ENCODE measurements at regions not wholly inside any gene's neighbourhood (a gene's known extent, or its start where the extent isn't known, plus 50 kb on each side); places are given as distances from the start of the nearest gene placed in this dataset.

- no peak for TF ChIP-seq CTCF (conservative IDR thresholded peaks at IDR 0.05; ENCODE audit: low read depth, low read length)
- no peak for TF ChIP-seq EZH2 (IDR thresholded peaks at IDR 0.05; ENCODE audit: borderline replicate concordance, low read depth, low read length, poor library complexity, severe bottlenecking)
- no TSS peak for BruUV-seq (replicated peaks)
- H3K9me3 ChIP-seq (ENCODE audit: low read depth, low read length, poor library complexity, severe bottlenecking) = no peaks in the 10 kb centered on the region
- POLR2A ChIA-PET (ENCODE audit: low non-redundant PET) = interaction anchor here (0.7 kb wide), 1 partner anchor 289 kb away, joined by 3 read pairs; no protein-coding TSS in a partner anchor
- no peaks in the 10 kb centered on the region for H3K36me3 ChIP-seq (ENCODE audit: insufficient read depth, low read length, poor library complexity, severe bottlenecking)
- CTCF ChIA-PET = no interaction called here
- no peak overlapping the region for H3K27ac ChIP-seq (ENCODE audit: low read depth, low read length, poor library complexity, severe bottlenecking)
- H3K4me3 ChIP-seq (ENCODE audit: low read depth, low read length, poor library complexity, severe bottlenecking) = no peak overlapping the region
- peak; percentile 35 for DNase-seq (ENCODE audit: low spot score)
- no peaks in the 10 kb centered on the region for H3K27me3 ChIP-seq (replicated peaks; ENCODE audit: insufficient read depth, low read depth, low read length, poor library complexity)
- intact Hi-C loops (cut with micrococcal nuclease; ENCODE audit: unreplicated experiment) = no loop called here
- peaks cover 11% of the 10 kb centered on the region for H3K4me1 ChIP-seq (ENCODE audit: insufficient read depth, low read length, poor library complexity, severe bottlenecking)
Observed at GRCh38 chr15:62758126-62758951, 284.2 kb upstream of the TPM1 start.

GRCh38 chr15:62758952-62759349, 283.6 kb upstream of the TPM1 start:
- ChIA-PET CTCF (no interaction called here), POLR2A (ENCODE audit: low non-redundant PET) (interaction anchor here (0.7 kb wide), 1 partner anchor 289 kb away, joined by 3 read pairs; no protein-coding TSS in a partner anchor)
- no peak overlapping the region for H3K27ac ChIP-seq (ENCODE audit: low read depth, low read length, poor library complexity, severe bottlenecking)
- TF ChIP-seq CTCF (conservative IDR thresholded peaks at IDR 0.05; ENCODE audit: low read depth, low read length) (no peak), EZH2 (IDR thresholded peaks at IDR 0.05; ENCODE audit: borderline replicate concordance, low read depth, low read length, poor library complexity, severe bottlenecking) (no peak)
- DNase-seq (ENCODE audit: low spot score) = no peak
- H3K36me3 ChIP-seq (ENCODE audit: insufficient read depth, low read length, poor library complexity, severe bottlenecking) = no peaks in the 10 kb centered on the region
- no peaks in the 10 kb centered on the region for H3K27me3 ChIP-seq (replicated peaks; ENCODE audit: insufficient read depth, low read depth, low read length, poor library complexity)
- no peak overlapping the region for H3K4me3 ChIP-seq (ENCODE audit: low read depth, low read length, poor library complexity, severe bottlenecking)
- no TSS peak for BruUV-seq (replicated peaks)
- no peaks in the 10 kb centered on the region for H3K9me3 ChIP-seq (ENCODE audit: low read depth, low read length, poor library complexity, severe bottlenecking)
- peaks cover 11% of the 10 kb centered on the region for H3K4me1 ChIP-seq (ENCODE audit: insufficient read depth, low read length, poor library complexity, severe bottlenecking)
- intact Hi-C loops (cut with micrococcal nuclease; ENCODE audit: unreplicated experiment) = no loop called here

GRCh38 chr15:62760538-62760937, 282.0 kb upstream of the TPM1 start:
- ChIA-PET CTCF (no interaction called here), POLR2A (ENCODE audit: low non-redundant PET) (no interaction called here)
- no peaks in the 10 kb centered on the region for H3K36me3 ChIP-seq (ENCODE audit: insufficient read depth, low read length, poor library complexity, severe bottlenecking)
- DNase-seq (ENCODE audit: low spot score) = no peak
- no peaks in the 10 kb centered on the region for H3K27me3 ChIP-seq (replicated peaks; ENCODE audit: insufficient read depth, low read depth, low read length, poor library complexity)
- intact Hi-C loops (cut with micrococcal nuclease; ENCODE audit: unreplicated experiment) = no loop called here
- H3K9me3 ChIP-seq (ENCODE audit: low read depth, low read length, poor library complexity, severe bottlenecking) = no peaks in the 10 kb centered on the region
- TF ChIP-seq EZH2 (IDR thresholded peaks at IDR 0.05; ENCODE audit: borderline replicate concordance, low read depth, low read length, poor library complexity, severe bottlenecking) (no peak), CTCF (conservative IDR thresholded peaks at IDR 0.05; ENCODE audit: low read depth, low read length) (no peak)
- H3K27ac ChIP-seq (ENCODE audit: low read depth, low read length, poor library complexity, severe bottlenecking) = no peak overlapping the region
- BruUV-seq (replicated peaks) = no TSS peak
- peaks cover 11% of the 10 kb centered on the region for H3K4me1 ChIP-seq (ENCODE audit: insufficient read depth, low read length, poor library complexity, severe bottlenecking)
- no peak overlapping the region for H3K4me3 ChIP-seq (ENCODE audit: low read depth, low read length, poor library complexity, severe bottlenecking)

Measured in A673 (cell line).